Germinal center (tissue), 1 donor: ENCODE measurements at regions not wholly inside any gene's neighbourhood (a gene's known extent, or its start where the extent isn't known, plus 50 kb on each side); places are given as distances from the start of the nearest gene placed in this dataset.

Experiments
- DNase-seq: peaks from one replicate; pipeline ENCODE4 v3.0.0; 2012; ENCODE audit warnings: mixed read lengths, low spot score

GRCh38 chr19:31804668-31805067, 455.4 kb upstream of the TSHZ3 start:
- DNase-seq, result no peak

GRCh38 chr19:31810536-31811109, 461.4 kb upstream of the TSHZ3 start:
- DNase-seq, result no peak

- no peak for DNase-seq
These were observed 468.9 kb upstream of the TSHZ3 start for GRCh38 chr19:31817971-31818797.

GRCh38 chr19:31818798-31819105, 469.5 kb upstream of the TSHZ3 start:
- no peak for DNase-seq

- no peak for DNase-seq
These were observed 470.6 kb upstream of the TSHZ3 start for GRCh38 chr19:31819837-31820236.

- DNase-seq, result no peak
These were observed 472.1 kb upstream of the TSHZ3 start for GRCh38 chr19:31821346-31821745.

GRCh38 chr19:31825134-31826094, 476.2 kb upstream of the TSHZ3 start:
- no peak for DNase-seq

GRCh38 chr19:31826325-31826724, 477.1 kb upstream of the TSHZ3 start:
- DNase-seq, result no peak

GRCh38 chr19:31831421-31832175, 482.4 kb upstream of the TSHZ3 start:
- DNase-seq, result no peak

- no peak for DNase-seq
These were observed 482.9 kb upstream of the TSHZ3 start for GRCh38 chr19:31832176-31832548.

- no peak for DNase-seq
These were observed 484.8 kb upstream of the TSHZ3 start for GRCh38 chr19:31834070-31834469.

GRCh38 chr19:31838163-31838815, 489.1 kb upstream of the TSHZ3 start:
- DNase-seq, result no peak

- DNase-seq, result no peak
These were observed 491.1 kb upstream of the TSHZ3 start for GRCh38 chr19:31840371-31840770.

- no peak for DNase-seq
These were observed 492.5 kb upstream of the TSHZ3 start for GRCh38 chr19:31841755-31842154.

- no peak for DNase-seq
These were observed 482.3 kb upstream of the ZNF507 start for GRCh38 chr19:31863122-31863521.

- DNase-seq, result no peak
These were observed 471.1 kb upstream of the ZNF507 start for GRCh38 chr19:31874313-31874712.

- no peak for DNase-seq
These were observed 469.8 kb upstream of the ZNF507 start for GRCh38 chr19:31875591-31875990.

- DNase-seq, result no peak
These were observed 465.1 kb upstream of the ZNF507 start for GRCh38 chr19:31880283-31880682.

GRCh38 chr19:31881988-31882387, 463.4 kb upstream of the ZNF507 start:
- DNase-seq, result no peak

- no peak for DNase-seq
These were observed 462.7 kb upstream of the ZNF507 start for GRCh38 chr19:31882709-31883108.

GRCh38 chr19:31883296-31883990, 462.0 kb upstream of the ZNF507 start:
- no peak for DNase-seq
